Glutamatergic neuron (in vitro differentiated cells): ENCODE measurements at regions not wholly inside any gene's neighbourhood (a gene's known extent, or its start where the extent isn't known, plus 50 kb on each side); places are given as distances from the start of the nearest gene placed in this dataset.

Experiments
- DNase-seq: peaks from one replicate; pipeline ENCODE4 v3.0.0; 2022
- H3K27ac Mint-ChIP-seq: one replicate; pipeline ENCODE4 v1.8.0; 2020; ENCODE audit warnings: mild to moderate bottlenecking, mixed read lengths, inconsistent platforms; ENCODE audit not compliant: unreplicated experiment
- H3K27me3 Mint-ChIP-seq: one replicate; pipeline ENCODE4 v1.8.0; 2020; ENCODE audit warnings: mild to moderate bottlenecking, moderate library complexity, mixed read lengths, inconsistent platforms; ENCODE audit not compliant: unreplicated experiment
- H3K36me3 Mint-ChIP-seq: one replicate; pipeline ENCODE4 v1.8.0; 2020; ENCODE audit warnings: mild to moderate bottlenecking, mixed read lengths, inconsistent platforms; ENCODE audit not compliant: unreplicated experiment
- H3K4me1 Mint-ChIP-seq: one replicate; pipeline ENCODE4 v1.8.0; 2020; ENCODE audit warnings: mild to moderate bottlenecking, low read depth, mixed read lengths, inconsistent platforms; ENCODE audit not compliant: unreplicated experiment
- H3K4me3 Mint-ChIP-seq: one replicate; pipeline ENCODE4 v1.8.0; 2020; ENCODE audit warnings: mild to moderate bottlenecking, mixed read lengths, inconsistent platforms; ENCODE audit not compliant: unreplicated experiment
- H3K9me3 Mint-ChIP-seq: one replicate; pipeline ENCODE4 v1.8.0; 2020; ENCODE audit warnings: mild to moderate bottlenecking, moderate library complexity, mixed read lengths, inconsistent platforms; ENCODE audit not compliant: unreplicated experiment
- TF ChIP-seq, protein P1 (sequence below): fragments of 200-600 bp; sonication (generic); IDR thresholded peaks from one replicate; pipeline ENCODE4 v1.5.0; 2021; ENCODE audit not compliant: partially characterized antibody, unreplicated experiment

DNA sequence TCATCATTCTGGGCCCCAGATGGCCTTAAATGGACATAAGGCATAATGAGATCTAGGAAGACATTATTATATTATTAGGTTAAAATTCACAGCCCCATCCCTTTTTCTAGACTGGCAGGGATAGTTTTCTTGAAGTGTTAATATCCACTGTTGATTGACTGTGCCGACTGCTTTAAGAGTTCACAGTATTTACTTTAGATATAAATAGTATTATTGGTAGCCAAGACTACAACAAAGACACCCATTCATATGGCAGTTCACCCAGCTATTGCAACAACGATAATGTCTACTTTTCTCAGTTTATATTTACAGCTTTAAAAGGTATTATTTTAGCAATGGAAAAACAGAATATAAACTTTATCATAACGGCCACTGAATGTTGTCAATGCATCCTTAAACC lies 922.2 kb upstream of the POU3F4 start:
- no peak overlapping the region for H3K4me3 Mint-ChIP-seq
- no peaks in the 10 kb centered on the region for H3K36me3 Mint-ChIP-seq
- H3K27ac Mint-ChIP-seq, result peak overlapping the region; percentile 91
- H3K4me1 Mint-ChIP-seq, result peaks cover 14% of the 10 kb centered on the region
- no peak for DNase-seq
- TF ChIP-seq, protein P1, sequence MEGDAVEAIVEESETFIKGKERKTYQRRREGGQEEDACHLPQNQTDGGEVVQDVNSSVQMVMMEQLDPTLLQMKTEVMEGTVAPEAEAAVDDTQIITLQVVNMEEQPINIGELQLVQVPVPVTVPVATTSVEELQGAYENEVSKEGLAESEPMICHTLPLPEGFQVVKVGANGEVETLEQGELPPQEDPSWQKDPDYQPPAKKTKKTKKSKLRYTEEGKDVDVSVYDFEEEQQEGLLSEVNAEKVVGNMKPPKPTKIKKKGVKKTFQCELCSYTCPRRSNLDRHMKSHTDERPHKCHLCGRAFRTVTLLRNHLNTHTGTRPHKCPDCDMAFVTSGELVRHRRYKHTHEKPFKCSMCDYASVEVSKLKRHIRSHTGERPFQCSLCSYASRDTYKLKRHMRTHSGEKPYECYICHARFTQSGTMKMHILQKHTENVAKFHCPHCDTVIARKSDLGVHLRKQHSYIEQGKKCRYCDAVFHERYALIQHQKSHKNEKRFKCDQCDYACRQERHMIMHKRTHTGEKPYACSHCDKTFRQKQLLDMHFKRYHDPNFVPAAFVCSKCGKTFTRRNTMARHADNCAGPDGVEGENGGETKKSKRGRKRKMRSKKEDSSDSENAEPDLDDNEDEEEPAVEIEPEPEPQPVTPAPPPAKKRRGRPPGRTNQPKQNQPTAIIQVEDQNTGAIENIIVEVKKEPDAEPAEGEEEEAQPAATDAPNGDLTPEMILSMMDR, result no peak
- H3K27me3 Mint-ChIP-seq, result no peaks in the 10 kb centered on the region
- H3K9me3 Mint-ChIP-seq, result peaks cover 2% of the 10 kb centered on the region

DNA sequence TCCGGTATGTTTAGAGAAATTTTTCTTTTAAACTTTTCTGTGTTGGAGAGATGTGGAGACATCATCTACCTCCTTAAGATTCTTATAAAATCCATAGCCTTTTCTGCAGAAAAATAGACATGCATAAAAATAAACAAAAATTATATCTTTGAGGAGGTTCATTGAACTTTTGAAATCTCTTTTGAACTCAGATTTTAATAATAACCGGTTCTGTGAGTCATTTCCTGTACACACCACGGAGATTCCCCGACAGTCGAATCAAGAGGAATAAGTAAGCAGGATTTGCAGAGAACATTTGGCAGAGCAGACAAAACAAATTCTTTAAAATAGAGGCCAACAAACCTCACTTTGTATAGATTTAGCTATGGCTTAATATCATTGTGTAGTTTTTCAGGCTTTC lies 918.7 kb upstream of the POU3F4 start:
- Mint-ChIP-seq H3K27ac (no peak overlapping the region), H3K4me3 (no peak overlapping the region), H3K9me3 (peaks cover 2% of the 10 kb centered on the region), H3K4me1 (peaks cover 14% of the 10 kb centered on the region), H3K27me3 (no peaks in the 10 kb centered on the region), H3K36me3 (no peaks in the 10 kb centered on the region)
- DNase-seq, result no peak
- TF ChIP-seq, protein P1, result no peak

DNA sequence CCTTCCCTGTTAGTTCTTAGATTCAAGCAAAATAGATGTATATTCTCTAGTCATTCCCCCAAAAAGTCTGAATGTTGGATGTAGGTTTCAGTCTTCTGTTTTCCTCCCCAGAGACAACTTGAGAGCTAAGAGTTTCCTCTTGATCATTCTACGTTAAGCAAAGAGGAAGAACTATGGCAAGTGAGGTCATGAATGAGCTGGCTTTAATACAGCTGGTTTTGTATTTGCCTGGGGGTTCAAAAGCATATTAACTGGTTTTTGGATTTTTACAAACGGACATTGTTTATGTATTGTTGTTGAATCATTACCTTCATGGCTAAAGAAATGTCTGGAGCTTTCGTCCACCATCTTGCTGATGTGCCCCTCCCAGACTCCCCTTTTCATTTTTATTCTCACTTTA lies 916.7 kb upstream of the POU3F4 start:
- Mint-ChIP-seq H3K4me3 (no peak overlapping the region), H3K36me3 (no peaks in the 10 kb centered on the region), H3K27ac (no peak overlapping the region), H3K4me1 (peaks cover 7% of the 10 kb centered on the region), H3K9me3 (no peaks in the 10 kb centered on the region), H3K27me3 (no peaks in the 10 kb centered on the region)
- TF ChIP-seq, protein P1, result no peak
- DNase-seq, result no peak

DNA sequence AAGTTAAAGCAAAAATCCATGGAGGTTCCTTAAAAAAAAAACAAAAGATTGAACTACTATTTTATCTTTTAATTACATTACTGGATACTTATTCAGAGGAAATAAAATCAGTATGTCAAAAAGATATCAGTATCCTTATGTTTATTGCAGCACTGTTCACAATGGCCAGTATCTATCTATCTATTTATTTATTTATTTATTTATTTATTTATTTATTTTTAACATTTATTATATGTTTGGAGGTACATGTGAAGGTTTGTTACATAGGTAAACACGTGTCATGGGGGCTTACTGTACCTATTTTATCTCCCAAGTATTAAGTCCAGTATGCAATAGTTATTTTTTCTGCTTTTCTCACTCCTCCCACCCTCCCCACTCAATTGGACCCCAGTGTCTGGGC lies 881.1 kb upstream of the POU3F4 start:
- H3K27me3 Mint-ChIP-seq, result no peaks in the 10 kb centered on the region
- no peaks in the 10 kb centered on the region for H3K36me3 Mint-ChIP-seq
- TF ChIP-seq, protein P1, result no peak
- no peak for DNase-seq
- no peaks in the 10 kb centered on the region for H3K4me1 Mint-ChIP-seq
- no peak overlapping the region for H3K4me3 Mint-ChIP-seq
- no peaks in the 10 kb centered on the region for H3K9me3 Mint-ChIP-seq
- H3K27ac Mint-ChIP-seq, result no peak overlapping the region

DNA sequence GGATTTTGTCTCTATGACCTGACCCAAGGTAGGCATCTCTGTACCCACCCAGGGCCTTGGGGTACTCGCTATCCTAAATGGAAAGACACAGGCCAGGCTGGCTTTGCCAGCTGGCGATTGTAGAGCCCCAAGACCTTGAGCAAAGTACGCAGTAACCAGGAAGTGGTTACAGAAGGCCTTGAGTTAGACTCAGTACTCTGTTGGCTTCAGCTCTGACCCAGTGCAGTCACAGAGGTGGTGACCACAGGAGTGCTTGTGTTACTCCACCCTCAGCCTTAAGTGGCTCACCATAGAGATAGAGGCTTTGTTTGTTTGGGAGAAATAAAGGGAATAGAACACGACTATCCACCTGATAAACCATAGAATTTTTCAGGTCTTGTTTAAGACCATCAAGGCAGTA lies 880.5 kb upstream of the POU3F4 start:
- Mint-ChIP-seq H3K27ac (no peak overlapping the region), H3K27me3 (no peaks in the 10 kb centered on the region), H3K36me3 (no peaks in the 10 kb centered on the region), H3K4me1 (no peaks in the 10 kb centered on the region), H3K9me3 (no peaks in the 10 kb centered on the region), H3K4me3 (no peak overlapping the region)
- TF ChIP-seq, protein P1, result no peak
- no peak for DNase-seq
